ENCODE measurements at regions not wholly inside any gene's neighbourhood (a gene's known extent, or its start where the extent isn't known, plus 50 kb on each side); places are given as distances from the start of the nearest gene placed in this dataset.
A peak's percentile ranks its signal among the peaks of the same experiment; 100 is the strongest.
"Not testable (repeated sequence)": the region's sequence is repeated elsewhere in the genome, so short reads cannot be mapped to it uniquely, and the experiment has no call there.

DNA sequence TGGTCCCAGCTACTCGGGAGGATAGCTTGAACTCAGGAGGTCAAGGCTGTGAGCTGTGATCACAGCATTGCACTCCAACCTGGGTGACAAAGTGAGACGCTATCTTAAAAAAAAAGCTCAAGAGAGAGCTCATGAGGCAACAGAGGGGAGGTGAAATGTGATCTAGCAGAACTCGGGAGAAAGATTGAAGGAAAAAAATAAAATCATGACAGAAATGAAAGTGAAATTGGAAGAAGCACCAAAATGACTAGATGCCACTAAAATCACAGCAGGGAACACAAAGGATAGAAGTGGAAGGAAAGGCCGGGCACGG lies 109.4 kb upstream of the BNIP2 start:
- no peak for DNase-seq
- intact Hi-C loops (cut with DNase I), result no loop called here

DNA sequence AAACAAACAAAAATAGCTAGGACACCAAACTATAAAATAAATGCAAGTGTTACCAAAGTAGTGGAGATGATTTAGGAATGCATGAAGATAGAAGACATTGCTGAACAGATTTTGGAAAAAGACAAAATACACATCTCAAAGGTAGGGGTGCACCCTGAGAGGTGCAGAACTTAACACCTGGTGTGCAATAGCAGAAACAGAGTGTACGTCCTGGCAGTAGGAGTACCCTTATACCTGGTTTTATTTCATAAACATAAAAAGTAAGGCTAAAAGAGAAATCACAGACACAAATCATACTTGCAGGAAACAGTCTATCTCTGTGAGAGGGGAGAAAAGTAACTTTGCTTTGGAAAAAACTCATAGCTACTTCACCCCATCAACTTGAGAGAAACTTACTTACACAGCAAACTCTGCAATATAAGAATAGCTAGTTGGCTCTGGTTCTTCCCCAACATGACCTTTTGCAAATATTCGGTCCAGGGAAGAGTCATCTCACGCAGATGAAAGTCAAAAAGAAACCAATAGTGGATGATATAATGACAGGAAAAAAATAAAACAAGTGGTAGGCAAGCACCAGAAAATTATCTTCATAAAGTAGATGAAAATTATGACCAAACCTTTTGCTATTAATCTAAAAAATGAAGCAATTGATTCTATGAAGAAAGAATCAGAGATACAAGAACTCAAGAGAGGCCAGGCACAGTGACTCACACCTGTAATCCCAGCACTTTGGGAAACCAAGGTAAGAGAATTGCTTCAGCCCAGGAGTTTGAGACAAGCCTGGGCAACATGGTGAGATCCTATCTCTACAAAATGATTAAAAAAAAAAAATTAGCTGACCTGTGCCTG lies 108.9 kb upstream of the BNIP2 start:
- intact Hi-C loops (cut with DNase I), result no loop called here
- DNase-seq, result no peak

DNA sequence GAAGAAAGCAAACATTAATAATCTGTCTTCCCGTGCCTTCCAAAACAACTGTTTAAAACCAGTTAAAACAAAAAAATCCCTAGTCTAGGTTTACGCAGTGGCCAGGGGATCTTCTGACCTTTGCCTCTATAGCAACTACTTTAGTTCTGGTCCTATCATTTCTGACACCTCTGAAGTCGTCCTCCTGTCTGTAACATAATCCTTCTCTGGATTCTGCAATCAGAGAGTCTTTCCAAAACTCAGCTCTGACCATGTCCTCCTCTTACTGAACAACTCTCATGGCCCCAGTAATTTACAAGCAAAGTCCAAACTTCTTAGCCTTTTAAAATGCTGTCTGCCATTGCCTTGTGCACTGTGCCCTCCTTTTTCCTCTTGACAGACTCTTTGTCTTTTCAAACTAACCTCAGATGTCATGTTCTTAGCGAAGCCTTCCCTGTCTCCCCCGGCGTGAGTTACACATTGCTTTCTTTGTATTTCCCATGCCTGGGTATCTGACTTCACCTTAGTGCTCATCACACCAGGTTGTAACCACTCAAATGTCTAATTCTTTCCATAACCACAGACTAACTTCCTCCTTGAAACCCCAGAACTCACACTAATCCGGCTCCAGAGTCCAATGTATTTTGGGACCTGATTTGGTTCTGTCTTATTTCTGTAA lies 105.2 kb upstream of the BNIP2 start:
- intact Hi-C loops (cut with DNase I), result no loop called here
- no peak for DNase-seq

DNA sequence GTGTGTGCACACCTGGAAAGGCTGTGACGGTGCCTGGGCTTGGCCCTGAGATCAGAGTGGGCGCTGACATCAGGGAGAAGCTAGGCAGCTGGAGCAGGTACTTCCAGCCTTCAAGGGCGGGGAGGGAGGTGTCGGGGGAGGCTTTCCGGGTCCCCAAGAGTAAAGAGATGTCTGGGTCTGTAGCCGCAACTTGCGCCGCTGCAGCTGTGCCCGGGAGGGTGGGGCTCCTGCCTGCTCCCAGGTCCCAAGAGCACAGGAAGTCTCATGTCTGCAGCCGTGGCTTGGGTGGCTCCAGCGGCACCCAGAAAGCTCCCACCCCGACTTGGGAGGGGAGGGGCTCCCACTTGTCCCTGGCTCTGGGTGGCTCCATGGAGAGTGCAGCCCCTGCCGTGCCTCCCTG lies 103.2 kb upstream of the BNIP2 start:
- intact Hi-C loops (cut with DNase I), result no loop called here
- DNase-seq, result no peak

DNA sequence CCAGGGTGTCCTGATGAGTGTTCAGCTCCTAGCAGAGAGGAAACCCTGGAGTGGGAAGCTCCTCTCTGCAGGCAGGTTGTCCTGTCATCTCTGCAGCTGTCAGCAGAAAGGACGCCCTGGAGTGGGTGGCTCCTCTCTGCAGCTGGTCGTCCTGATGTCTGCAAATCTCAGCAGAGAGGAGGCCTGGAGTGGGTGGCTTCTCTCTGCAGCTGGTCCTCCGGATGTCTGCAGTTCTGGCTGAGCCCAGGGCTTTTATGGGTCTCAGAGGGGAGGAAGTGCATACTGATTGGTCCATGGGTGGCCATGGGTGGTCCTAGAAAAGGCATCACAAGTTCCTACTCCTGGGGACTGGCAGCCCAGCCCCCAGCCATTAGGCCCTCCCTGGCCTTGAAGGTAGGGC lies 102.6 kb upstream of the BNIP2 start:
- DNase-seq, result peak in 25 of 42 donors; percentile 4 to 75 (median 25)
- intact Hi-C loops (cut with DNase I), result no loop called here

DNA sequence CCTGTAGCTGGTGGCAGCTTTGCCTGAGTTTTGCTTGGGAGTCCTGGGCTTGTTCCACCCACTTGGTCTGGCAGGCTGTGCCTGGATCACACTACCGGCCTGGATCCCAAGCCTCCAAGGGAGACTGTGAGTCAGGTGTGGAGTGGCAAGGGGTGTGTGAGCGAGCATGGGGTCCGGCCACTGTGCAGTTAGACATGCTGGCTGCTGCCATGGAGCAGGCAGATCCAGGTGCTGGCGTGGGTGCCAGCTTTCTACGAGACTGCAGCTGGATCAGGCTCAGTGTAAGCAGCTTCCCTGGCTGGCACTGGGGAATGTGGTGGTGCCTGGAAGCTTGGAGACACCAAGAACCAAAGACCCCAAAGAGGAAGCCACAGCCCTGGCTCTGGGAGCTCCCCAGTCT lies 102.0 kb upstream of the BNIP2 start:
- intact Hi-C loops (cut with DNase I), result no loop called here

DNA sequence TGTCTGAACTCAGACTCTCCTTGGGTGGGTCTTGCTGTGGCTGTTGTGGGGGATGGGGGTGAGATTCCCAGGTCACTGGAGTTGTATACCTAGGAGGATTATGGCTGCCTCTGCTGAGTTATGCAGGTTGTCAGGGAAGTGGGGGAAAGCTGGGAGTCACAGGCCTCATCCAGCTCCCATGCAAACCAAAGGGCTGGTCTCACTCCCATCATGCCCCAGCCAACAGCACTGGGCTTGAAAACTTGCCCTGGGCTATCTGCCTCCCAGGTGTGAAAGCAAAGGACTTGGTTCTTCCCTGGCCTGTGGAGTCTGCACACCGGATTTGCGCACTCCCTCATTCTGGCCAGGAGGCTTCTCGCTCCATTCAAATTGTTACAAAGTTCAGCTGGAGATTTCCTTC lies 97.3 kb upstream of the BNIP2 start:
- DNase-seq; intact Hi-C loops (cut with DNase I): not testable (repeated sequence)

More for the DNA sequence above, 102.0 kb upstream of the BNIP2 start:
- DNase-seq, result no peak

DNA sequence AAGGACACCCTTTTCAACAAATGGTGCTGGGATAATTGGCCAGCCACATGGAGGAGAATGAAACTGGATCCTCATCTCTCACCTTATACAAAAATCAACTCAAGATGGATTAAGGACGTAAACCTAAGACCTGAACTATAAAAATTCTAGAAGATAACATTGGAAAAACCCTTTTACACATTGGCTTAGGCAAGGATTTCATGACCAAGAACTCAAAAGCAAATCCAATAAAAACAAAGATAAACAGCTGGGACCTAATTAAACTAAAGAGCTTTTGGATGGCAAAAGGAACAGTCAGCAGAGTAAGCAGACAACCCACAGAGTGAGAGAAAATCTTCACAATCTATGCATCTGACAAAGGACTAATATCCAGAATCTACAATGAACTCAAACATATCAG lies 96.9 kb upstream of the BNIP2 start:
- DNase-seq; intact Hi-C loops (cut with DNase I): not testable (repeated sequence)

DNA sequence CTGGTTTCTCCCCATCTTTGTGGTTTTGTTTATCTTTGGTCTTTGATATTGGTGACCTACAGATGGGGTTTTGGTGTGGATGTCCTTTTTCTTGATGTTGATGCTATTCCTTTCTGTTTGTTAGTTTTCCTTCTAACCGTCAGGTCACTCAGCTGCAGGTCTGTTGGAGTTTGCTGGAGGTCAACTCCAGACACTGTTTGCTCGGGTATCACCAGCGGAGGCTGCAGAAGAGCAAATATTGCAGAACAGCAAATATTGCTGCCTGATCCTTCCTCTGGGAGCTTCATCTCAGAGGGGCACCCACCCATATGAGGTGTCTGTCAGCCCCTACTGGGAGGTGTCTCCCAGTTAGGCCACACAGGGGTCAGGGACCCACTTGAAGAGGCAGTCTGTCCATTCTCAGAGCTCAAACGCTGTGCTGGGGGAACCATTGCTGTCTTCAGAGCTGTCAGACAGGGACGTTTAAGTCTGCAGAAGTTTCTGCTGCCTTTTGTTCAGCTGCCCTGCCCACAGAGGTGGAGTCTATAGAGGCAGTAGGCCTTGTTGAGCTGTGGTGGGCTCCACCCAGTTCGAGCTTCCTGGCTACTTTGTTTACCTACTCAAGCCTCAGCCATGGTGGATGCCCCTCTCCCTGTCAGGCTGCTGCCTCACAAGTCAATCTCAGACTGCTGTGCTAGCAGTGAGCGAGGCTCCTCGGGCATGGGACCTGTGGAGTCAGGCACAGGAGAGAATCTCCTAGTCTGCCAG lies 94.8 kb upstream of the BNIP2 start:
- intact Hi-C loops (cut with DNase I), result not testable (repeated sequence)

DNA sequence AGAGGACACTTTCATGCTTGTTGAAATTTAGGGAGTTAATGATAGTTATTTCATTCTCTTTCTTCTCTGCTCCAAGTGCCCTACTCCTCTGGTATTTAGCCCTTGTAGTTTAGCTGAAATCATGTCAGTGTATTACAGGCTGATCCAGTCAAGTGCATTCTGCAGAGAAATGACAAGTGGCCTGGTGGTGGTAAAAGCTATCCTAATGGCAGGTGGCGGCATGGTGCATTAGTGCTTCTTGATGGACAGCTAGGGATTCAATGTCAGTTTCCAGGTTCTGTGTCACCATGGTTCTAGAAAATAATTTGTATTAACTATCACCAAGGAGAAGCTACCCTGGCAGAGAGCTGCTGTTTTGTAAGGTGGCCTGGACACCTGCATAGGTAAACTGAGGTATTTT lies 90.0 kb upstream of the BNIP2 start:
- DNase-seq, result no peak
- intact Hi-C loops (cut with DNase I), result no loop called here

More for the DNA sequence above, 94.8 kb upstream of the BNIP2 start:
- DNase-seq, result not testable (repeated sequence)

DNA sequence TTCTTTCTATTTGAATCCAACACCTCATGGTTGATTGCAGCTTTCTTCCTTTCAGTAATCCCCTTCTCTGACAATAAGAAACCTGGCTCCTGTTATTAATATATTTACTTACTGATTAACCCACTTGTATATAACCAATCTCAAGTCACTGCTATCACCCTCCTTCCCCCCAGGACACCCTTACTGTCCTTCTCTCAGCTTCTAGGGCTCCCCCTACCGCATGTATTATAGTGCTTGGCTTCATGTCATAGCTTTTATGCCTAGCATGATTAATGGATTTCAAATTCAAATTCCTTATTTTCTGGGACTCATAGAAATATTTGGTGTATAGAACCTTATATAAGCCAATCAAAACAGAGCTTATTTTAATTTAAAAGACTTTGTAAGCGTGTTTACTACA lies 75.7 kb upstream of the BNIP2 start:
- DNase-seq, result no peak
- intact Hi-C loops (cut with DNase I), result no loop called here

DNA sequence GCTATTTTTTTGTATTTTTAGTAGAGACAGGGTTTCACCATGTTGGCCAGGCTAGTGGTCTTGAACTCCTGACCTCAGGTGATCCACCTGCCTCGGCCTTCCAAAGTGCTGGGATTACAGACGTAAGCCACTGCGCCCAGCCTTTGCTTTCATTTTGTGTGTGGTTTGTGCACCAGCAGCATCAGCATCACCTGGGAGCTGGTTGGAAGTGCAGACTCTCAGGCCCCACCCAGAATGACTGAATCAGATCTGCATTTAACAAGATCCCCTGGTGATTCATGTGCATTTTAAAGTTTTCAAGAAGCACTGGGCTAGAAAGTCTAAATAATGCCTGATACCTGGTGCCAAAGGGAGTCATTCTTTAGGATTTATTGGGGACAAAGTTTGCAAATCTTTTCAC lies 73.4 kb upstream of the BNIP2 start:
- no peak for DNase-seq
- intact Hi-C loops (cut with DNase I), result no loop called here

DNA sequence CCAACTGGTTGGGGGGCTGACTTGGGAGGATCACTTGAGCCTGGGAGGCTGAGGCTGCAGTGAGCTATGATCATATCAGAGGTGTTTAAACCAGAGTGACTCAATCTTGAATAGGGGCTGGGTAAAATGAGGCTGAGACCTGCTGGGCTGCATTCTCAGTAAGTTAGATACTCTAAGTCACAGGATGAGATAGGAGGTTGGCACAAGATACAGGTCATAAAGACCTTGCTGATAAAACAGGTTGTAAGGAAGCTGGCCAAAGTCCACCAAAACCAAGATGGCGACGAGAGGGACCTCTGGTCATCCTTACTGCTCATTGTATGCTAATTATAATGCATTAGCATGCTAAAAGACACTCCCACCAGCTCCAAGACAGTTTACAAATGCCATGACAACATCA lies 71.1 kb upstream of the BNIP2 start:
- DNase-seq; intact Hi-C loops (cut with DNase I): not testable (repeated sequence)

DNA sequence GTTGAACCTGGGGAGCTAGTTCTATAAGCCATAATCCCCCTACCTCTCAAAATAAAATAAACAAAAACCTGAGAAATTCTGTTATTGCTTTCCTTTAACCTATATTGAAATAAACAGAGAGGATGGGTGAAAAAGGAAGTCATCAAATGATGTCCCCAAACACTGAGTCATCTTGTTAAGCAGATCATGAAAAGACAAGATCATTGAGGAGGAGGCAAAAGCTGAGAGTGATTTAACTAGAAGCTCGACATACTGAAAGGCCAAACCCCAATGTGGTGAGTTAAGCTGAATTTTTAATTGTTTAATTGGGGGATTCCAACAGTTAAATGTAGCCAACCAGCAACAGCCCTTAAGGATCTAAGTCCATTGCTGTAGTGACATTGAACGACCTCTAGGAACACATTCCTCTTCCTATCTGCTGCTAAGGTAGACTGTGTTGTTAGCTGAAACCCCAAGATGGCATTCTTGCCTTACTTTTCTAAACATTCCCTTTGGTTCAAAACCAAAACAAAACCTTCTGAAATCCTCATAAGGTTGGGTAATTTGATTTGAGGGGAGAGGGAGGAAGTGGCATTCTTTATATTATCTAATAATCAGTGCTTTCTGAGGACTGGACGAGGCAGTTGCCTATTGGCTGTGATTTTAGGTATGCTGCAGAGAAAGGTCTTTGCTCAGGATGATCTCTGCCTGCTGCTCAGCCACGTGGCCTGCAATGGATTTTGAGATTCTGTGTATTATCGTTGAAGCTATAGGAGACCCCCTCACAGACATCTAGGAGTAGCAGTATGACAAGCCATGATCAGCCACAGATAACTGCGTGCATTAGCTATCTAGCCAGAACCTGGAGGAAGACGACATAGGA lies 62.7 kb upstream of the BNIP2 start:
- DNase-seq, result no peak
- intact Hi-C loops (cut with DNase I), result no loop called here

DNA sequence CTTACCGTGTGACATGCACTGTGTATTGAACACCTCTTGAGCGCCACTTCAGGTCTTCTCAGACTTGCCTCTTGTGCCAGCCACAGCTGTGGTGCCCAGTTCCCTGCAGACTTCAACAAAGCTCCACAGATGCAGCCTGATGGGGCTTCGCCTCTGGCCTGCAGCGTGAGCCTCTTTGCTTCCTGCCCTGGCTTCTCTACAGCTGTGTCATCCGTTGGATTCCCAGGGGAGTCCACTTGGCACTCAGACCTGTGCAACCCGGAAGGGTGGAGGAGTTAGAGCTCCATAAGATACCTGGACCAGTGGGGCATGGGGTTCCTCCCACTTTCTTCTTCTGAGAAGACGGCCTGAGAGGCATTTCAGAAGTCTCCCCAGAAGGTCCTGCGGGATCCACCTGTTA lies 57.7 kb upstream of the BNIP2 start:
- intact Hi-C loops (cut with DNase I), result no loop called here
- no peak for DNase-seq

DNA sequence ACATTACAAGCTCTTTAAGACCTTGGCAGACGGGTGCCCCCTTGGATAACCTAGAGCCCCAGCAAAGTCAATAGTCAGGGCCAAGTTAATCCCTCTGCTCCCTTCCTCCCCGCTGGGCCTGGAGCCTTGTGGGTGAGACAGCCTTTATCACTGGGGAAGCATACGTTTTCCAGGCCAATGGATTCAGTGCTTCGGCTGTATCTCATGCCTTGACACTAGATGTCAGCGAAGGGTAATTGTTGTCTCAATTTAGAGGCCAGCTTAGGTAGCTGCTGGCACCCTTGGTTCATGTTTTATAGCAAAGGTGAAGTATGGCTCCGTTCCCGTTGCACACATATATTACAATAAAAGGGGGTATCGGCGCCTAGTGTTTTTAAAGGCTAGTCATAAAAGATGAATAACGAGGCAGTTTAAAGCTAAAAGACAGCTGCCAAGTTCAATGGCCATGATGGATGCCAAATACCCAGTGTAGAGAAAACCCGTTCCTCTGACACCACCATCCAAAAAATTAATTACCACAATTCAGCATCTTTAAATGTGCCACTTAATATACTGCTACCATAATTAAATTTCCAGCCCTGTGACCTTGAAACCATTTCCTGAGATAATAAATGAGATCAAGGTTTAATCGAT lies 52.3 kb upstream of the BNIP2 start:
- intact Hi-C loops (cut with DNase I), result no loop called here
- DNase-seq, result peak in 1 of 42 donors; percentile 4

DNA sequence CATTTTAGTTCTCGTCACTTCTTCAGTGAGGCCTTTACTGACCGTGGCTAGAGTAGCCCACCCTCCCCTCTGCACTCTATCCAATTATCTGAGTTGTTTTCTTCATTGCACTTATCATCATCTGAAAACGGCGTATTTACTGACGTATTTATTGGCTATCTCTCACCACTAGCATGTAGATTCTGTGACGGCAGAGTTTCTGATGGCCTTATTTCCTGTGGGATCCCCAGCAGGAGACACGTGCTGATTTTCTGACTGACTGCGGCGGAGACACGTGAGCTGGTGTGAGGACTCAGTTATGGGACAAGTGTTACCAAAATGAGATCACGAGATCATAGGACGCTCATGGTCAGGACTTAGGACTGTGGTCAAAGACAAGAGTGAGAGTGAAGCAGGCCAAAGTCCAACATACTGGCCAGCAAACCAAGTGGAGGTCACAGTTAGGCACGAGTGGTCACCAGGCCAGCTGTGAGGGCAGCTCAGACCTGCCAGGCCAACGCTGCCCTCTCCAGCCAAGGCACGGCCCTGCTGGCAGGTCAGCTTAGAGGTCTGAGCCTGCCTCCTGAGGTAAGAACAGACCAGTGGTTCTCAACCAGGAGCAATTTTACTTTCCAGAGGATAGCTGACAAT lies 50.6 kb upstream of the BNIP2 start:
- intact Hi-C loops (cut with DNase I), result no loop called here

More for the DNA sequence above, 50.6 kb upstream of the BNIP2 start:
- DNase-seq, result no peak
